ENCODE measurements at regions not wholly inside any gene's neighbourhood (a gene's known extent, or its start where the extent isn't known, plus 50 kb on each side); places are given as distances from the start of the nearest gene placed in this dataset.
"Not testable (repeated sequence)": the region's sequence is repeated elsewhere in the genome, so short reads cannot be mapped to it uniquely, and the experiment has no call there.

- Histone ChIP-seq H3K9ac (ENCODE audit: low read length) (no peak overlapping the region), H3K4me1 (ENCODE audit: control insufficient read depth in 1 of 2, insufficient read depth in 2 of 2, low read length in 2 of 2) (no peaks in the 10 kb centered on the region), H3K4me2 (ENCODE audit: low read length) (no peak overlapping the region), H3K27ac (ENCODE audit: low read depth, low read length) (no peak overlapping the region), H3K9me3 (ENCODE audit: control insufficient read depth in 1 of 2, insufficient read depth in 1 of 2, low read depth in 1 of 2, low read length in 2 of 2) (no peaks in the 10 kb centered on the region), H3K36me3 (ENCODE audit: control insufficient read depth in 1 of 2, insufficient read depth in 2 of 2, low read length in 2 of 2) (no peaks in the 10 kb centered on the region), H3K9me2 (ENCODE audit: insufficient read depth) (no peaks in the 10 kb centered on the region), H3K27me3 (ENCODE audit: insufficient read depth, low read length) (no peaks in the 10 kb centered on the region), H2AFZ (ENCODE audit: low read depth, low read length, poor library complexity, severe bottlenecking) (no peak overlapping the region), H3K4me3 (replicated peaks in 1 of 2; ENCODE audit: low read depth in 1 of 2, low read length in 2 of 2) (no peak overlapping the region), H3K79me2 (ENCODE audit: insufficient read depth, low read length) (no peaks in the 10 kb centered on the region), H4K20me1 (ENCODE audit: insufficient read depth) (no peaks in the 10 kb centered on the region)
- ChIA-PET POLR2A (no interaction called here), RAD21 (ENCODE audit: low non-redundant PET in 1 of 2, low total read pairs in 2 of 2, uncharacterized antibody in 2 of 2, unreplicated experiment in 2 of 2) (no interaction called here), CTCF (no interaction called here)
- no peak for ATAC-seq
- TF ChIP-seq CBX3 (IDR thresholded peaks at IDR 0.05; ENCODE audit: low read depth) (no peak), SIN3A (IDR thresholded peaks at IDR 0.05; ENCODE audit: low read depth) (no peak), EZH2phosphoT487 (IDR thresholded peaks at IDR 0.05; ENCODE audit: borderline replicate concordance) (no peak)
- no peak for DNase-seq (ENCODE audit: low read depth, low spot score)
- no TSS peak for BruUV-seq (replicated peaks)
- intact Hi-C loops (cut with micrococcal nuclease) = no loop called here
Observed at GRCh38 chr22:25497181-25497641, 67.3 kb upstream of the GRK3 start.

- TF ChIP-seq SIN3A (IDR thresholded peaks at IDR 0.05; ENCODE audit: low read depth) (no peak), EGR1 (IDR thresholded peaks at IDR 0.05; ENCODE audit: low read depth) (no peak), CEBPB (IDR thresholded peaks at IDR 0.05; ENCODE audit: low read depth) (no peak), ZNF274 (IDR thresholded peaks at IDR 0.05; ENCODE audit: low read depth, low read length) (no peak)
- H3K36me3 ChIP-seq (ENCODE audit: control insufficient read depth in 1 of 2, insufficient read depth in 2 of 2, low read length in 2 of 2) = no peaks in the 10 kb centered on the region
- POLR2A ChIA-PET = no interaction called here
- H3K9me2 ChIP-seq (ENCODE audit: insufficient read depth) = no peaks in the 10 kb centered on the region
- DNase-seq (ENCODE audit: low read depth, low spot score) (no peak), ATAC-seq (no peak)
- no peak overlapping the region for H3K9ac ChIP-seq (ENCODE audit: low read length)
- H3K4me3 ChIP-seq (replicated peaks in 1 of 2; ENCODE audit: low read depth in 1 of 2, low read length in 2 of 2) = no peak overlapping the region
- no TSS peak for BruUV-seq (replicated peaks)
- H3K9me3 ChIP-seq (ENCODE audit: control insufficient read depth in 1 of 2, insufficient read depth in 1 of 2, low read depth in 1 of 2, low read length in 2 of 2) = no peaks in the 10 kb centered on the region
- H4K20me1 ChIP-seq (ENCODE audit: insufficient read depth) = no peaks in the 10 kb centered on the region
- no peak overlapping the region for H3K27ac ChIP-seq (ENCODE audit: low read depth, low read length)
- H3K79me2 ChIP-seq (ENCODE audit: insufficient read depth, low read length) = no peaks in the 10 kb centered on the region
- no peaks in the 10 kb centered on the region for H3K27me3 ChIP-seq (ENCODE audit: insufficient read depth, low read length)
- CTCF ChIA-PET = no interaction called here
- H3K4me2 ChIP-seq (ENCODE audit: low read length) = no peak overlapping the region
- H2AFZ ChIP-seq (ENCODE audit: low read depth, low read length, poor library complexity, severe bottlenecking) = no peak overlapping the region
- no peaks in the 10 kb centered on the region for H3K4me1 ChIP-seq (ENCODE audit: control insufficient read depth in 1 of 2, insufficient read depth in 2 of 2, low read length in 2 of 2)
- RAD21 ChIA-PET (ENCODE audit: low non-redundant PET in 1 of 2, low total read pairs in 2 of 2, uncharacterized antibody in 2 of 2, unreplicated experiment in 2 of 2) = no interaction called here
- intact Hi-C loops (cut with micrococcal nuclease) = no loop called here
Observed at GRCh38 chr22:25497716-25498115, 66.8 kb upstream of the GRK3 start.

GRCh38 chr22:25500671-25501070 lies 63.8 kb upstream of the GRK3 start:
- H3K9me3 ChIP-seq (ENCODE audit: control insufficient read depth in 1 of 2, insufficient read depth in 1 of 2, low read depth in 1 of 2, low read length in 2 of 2); H2AFZ ChIP-seq (ENCODE audit: low read depth, low read length, poor library complexity, severe bottlenecking); BruUV-seq (replicated peaks); H3K27me3 ChIP-seq (ENCODE audit: insufficient read depth, low read length); H3K4me3 ChIP-seq (replicated peaks in 1 of 2; ENCODE audit: low read depth in 1 of 2, low read length in 2 of 2); H4K20me1 ChIP-seq (ENCODE audit: insufficient read depth); POLR2A ChIA-PET; H3K9me2 ChIP-seq (ENCODE audit: insufficient read depth); DNase-seq (ENCODE audit: low read depth, low spot score); H3K79me2 ChIP-seq (ENCODE audit: insufficient read depth, low read length); intact Hi-C loops (cut with micrococcal nuclease); H3K4me2 ChIP-seq (ENCODE audit: low read length); H3K4me1 ChIP-seq (ENCODE audit: control insufficient read depth in 1 of 2, insufficient read depth in 2 of 2, low read length in 2 of 2); H3K9ac ChIP-seq (ENCODE audit: low read length); H3K27ac ChIP-seq (ENCODE audit: low read depth, low read length); RAD21 ChIA-PET (ENCODE audit: low non-redundant PET in 1 of 2, low total read pairs in 2 of 2, uncharacterized antibody in 2 of 2, unreplicated experiment in 2 of 2); ATAC-seq; CTCF ChIA-PET; H3K36me3 ChIP-seq (ENCODE audit: control insufficient read depth in 1 of 2, insufficient read depth in 2 of 2, low read length in 2 of 2): not testable (repeated sequence)

GRCh38 chr22:25504017-25504416 lies 60.5 kb upstream of the GRK3 start:
- H3K4me3 ChIP-seq (replicated peaks in 1 of 2; ENCODE audit: low read depth in 1 of 2, low read length in 2 of 2); H3K27ac ChIP-seq (ENCODE audit: low read depth, low read length); ATAC-seq; H3K9ac ChIP-seq (ENCODE audit: low read length); BruUV-seq (replicated peaks); intact Hi-C loops (cut with micrococcal nuclease); H3K36me3 ChIP-seq (ENCODE audit: control insufficient read depth in 1 of 2, insufficient read depth in 2 of 2, low read length in 2 of 2); DNase-seq (ENCODE audit: low read depth, low spot score); H3K4me2 ChIP-seq (ENCODE audit: low read length); H4K20me1 ChIP-seq (ENCODE audit: insufficient read depth); H3K4me1 ChIP-seq (ENCODE audit: control insufficient read depth in 1 of 2, insufficient read depth in 2 of 2, low read length in 2 of 2); RAD21 ChIA-PET (ENCODE audit: low non-redundant PET in 1 of 2, low total read pairs in 2 of 2, uncharacterized antibody in 2 of 2, unreplicated experiment in 2 of 2); H3K9me2 ChIP-seq (ENCODE audit: insufficient read depth); H3K79me2 ChIP-seq (ENCODE audit: insufficient read depth, low read length); H3K9me3 ChIP-seq (ENCODE audit: control insufficient read depth in 1 of 2, insufficient read depth in 1 of 2, low read depth in 1 of 2, low read length in 2 of 2); POLR2A ChIA-PET; H2AFZ ChIP-seq (ENCODE audit: low read depth, low read length, poor library complexity, severe bottlenecking); H3K27me3 ChIP-seq (ENCODE audit: insufficient read depth, low read length); CTCF ChIA-PET: not testable (repeated sequence)
